GM20000 (cell line): ENCODE measurements at regions not wholly inside any gene's neighbourhood (a gene's known extent, or its start where the extent isn't known, plus 50 kb on each side); places are given as distances from the start of the nearest gene placed in this dataset.

Source experiments
- DNase-seq: peaks from one replicate; pipeline ENCODE4 v3.0.0; 2012; ENCODE audit warnings: low spot score
- CTCF ChIP-seq: IDR thresholded peaks from 2 replicates; pipeline ENCODE4 v1.5.1; 2012; ENCODE audit warnings: mild to moderate bottlenecking, control low read depth; ENCODE audit errors: extremely low read depth, missing control alignments

GRCh38 chr16:61576476-61576875 lies 459.8 kb downstream of the CDH8 start:
- no peak for DNase-seq
- no peak for TF ChIP-seq CTCF

DNA sequence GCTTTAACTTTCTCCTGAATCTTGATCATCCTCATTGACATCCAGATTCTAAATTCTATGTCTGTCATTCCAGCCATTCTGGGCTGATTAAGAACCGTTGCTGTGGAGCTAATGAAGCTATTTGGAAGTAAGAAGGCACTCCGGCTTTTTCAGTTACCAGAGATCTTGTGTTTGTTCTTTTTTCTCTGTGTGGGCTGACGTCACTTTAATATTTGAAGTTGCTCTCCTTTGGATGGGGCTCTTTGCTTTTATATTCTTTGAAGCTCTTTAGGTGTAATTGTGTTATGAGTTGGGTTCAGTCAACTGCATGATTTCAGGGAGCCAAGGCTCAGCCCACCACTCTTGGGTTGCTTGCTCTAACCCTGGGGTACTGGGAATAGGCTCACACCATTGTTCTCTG lies 460.6 kb downstream of the CDH8 start:
- DNase-seq, result no peak
- no peak for TF ChIP-seq CTCF

GRCh38 chr16:61569028-61569427 lies 467.2 kb downstream of the CDH8 start:
- no peak for DNase-seq
- TF ChIP-seq CTCF, result no peak

GRCh38 chr16:61564716-61565115 lies 471.5 kb downstream of the CDH8 start:
- DNase-seq, result no peak
- TF ChIP-seq CTCF, result no peak

DNA sequence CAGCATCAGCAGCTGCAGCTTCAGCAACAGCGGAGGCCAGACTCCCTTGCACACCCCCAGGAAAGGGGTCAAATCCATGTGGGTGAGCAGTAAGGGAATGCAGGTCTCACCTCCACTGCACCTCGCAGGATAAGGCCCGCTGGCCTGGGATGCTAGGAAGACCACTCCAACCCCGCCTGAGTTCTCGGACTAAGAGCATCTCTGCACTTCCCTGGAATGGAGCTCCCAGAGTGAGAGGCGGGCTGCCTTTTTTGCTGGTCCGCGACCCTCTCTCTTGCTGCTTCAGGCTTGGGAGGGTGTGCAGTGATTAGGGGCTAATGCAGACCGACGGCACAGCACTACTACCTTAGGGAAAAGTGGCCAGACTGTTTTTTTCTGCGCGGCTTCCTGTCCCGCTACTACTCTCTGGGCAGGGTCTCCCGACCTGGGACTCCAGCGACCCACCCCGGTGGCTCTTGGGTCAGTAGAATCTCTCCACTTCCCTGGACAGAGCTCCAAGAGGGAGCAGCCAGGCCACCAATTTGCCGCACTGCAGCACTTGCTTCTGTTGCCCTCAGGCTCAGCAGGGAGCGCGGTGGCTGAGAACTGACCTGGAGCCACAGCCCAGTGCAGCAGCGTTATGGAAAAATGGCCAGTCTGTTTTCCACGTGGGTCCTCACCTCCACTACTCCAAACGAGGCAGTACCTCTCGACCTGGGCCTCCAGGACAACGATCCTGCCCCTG lies 480.4 kb downstream of the CDH8 start:
- no peak for DNase-seq
- TF ChIP-seq CTCF, result no peak

GRCh38 chr16:61549327-61549726 lies 486.9 kb downstream of the CDH8 start:
- DNase-seq, result no peak
- no peak for TF ChIP-seq CTCF

- DNase-seq, result no peak
- no peak for TF ChIP-seq CTCF
These were observed 488.6 kb downstream of the CDH8 start for GRCh38 chr16:61547626-61548025.
